Occipital lobe (tissue), 1 donor: ENCODE measurements at regions not wholly inside any gene's neighbourhood (a gene's known extent, or its start where the extent isn't known, plus 50 kb on each side); places are given as distances from the start of the nearest gene placed in this dataset.
A peak's percentile ranks its signal among the peaks of the same experiment; 100 is the strongest.
"Not testable (repeated sequence)": the region's sequence is repeated elsewhere in the genome, so short reads cannot be mapped to it uniquely, and the experiment has no call there.

Experiments
- DNase-seq: peaks from one replicate; lab custom pipeline; 2025; lab: John Stamatoyannopoulos, UW

DNA sequence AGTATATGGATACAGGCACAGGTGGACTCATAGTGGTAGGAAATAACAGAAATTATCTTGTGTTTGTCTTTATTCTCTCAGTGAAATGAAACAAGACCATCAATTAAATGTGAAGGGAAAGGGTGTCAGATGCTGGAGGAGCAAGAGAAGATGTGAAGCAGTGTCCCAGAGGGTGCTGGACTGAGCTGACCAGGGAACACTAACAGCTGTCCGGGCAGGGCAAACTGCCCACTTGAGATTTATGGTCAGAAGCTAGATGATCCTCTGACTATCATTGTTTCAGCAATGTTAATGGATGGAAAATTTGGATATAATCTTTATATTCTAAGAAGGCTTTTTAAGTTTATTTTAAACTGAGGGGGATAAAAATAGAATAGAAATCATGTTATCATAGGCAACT lies 267.2 kb upstream of the SLC7A11 start:
- no peak for DNase-seq

GRCh38 chr4:138507522-138507921 lies 265.4 kb upstream of the SLC7A11 start:
- no peak for DNase-seq

DNA sequence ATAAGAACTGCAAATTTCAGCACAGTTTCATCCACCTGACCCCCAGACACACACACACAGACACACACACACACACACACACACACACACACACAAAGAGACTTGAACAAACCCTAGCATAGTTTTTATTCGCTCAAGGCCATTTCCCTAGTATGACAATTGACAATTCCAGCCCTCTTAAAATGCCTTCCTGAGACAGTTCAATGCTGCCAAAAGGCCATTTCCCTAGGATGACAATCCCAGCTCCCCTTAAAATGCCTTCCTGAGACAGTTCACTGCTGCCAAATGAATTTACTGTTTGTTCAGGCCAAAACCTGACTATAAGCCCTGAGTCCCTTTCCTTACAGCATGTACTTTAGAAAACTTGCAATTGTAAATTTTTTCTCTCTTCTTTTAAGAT lies 259.5 kb upstream of the SLC7A11 start:
- no peak for DNase-seq

GRCh38 chr4:138500869-138501268 lies 258.7 kb upstream of the SLC7A11 start:
- no peak for DNase-seq

DNA sequence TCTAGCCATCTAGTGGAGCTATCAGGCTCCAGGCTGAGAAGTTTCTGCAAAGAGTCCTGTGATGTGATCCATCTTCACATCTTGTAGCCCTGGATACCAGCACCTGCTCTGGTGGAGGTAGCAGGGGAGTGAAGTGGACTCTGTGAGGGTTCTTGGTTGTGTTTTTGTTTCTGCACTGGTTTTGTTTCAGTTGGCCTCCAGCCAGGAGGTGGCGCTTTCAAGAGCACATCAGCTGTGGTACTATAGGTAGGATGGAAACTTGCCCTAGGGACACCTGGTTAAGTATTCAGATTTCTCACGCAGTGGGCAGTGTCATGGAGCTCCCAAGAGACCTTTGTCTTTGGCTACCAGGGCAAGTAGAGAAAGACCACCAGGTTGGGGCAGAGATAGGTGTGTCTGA lies 257.5 kb upstream of the SLC7A11 start:
- DNase-seq = no peak

DNA sequence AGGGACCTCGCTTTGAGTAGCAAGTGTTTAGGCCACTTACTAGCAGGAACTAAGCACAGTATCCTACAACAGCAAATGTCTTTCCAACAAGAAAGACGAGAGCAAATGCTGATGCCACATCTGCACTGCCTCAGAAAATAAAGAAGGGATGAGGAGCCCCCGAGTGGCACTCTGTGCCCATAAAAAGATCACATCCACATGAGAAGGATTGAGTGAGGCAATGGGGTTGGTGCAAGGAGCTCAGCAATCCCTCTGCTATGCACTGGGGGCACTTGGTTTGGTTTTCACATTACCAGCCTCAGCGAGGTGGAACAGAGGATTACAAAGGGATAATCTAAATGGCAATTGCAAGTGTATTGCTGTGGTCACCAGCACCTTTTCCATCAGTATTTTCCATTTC lies 252.8 kb upstream of the SLC7A11 start:
- DNase-seq = peak; percentile 11

GRCh38 chr4:138494116-138494515 lies 252.0 kb upstream of the SLC7A11 start:
- DNase-seq = no peak

DNA sequence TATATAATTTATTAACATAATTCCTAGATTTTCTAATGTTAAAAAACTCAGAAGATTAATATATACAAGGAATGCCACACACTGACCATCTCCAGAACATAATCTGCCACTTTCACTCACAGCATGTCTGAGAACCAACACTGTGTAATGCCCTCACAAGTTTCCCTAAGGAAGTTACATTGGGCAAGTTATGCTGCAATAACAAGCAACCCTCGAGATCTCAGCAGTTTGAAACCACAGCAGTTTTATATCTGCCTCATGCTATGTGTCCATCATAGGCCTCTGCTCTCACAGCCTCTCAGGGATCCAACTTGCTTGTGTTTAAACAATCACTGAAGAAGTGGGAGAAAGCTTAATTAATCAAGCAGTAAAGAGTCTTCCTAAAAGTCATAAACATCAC lies 250.0 kb upstream of the SLC7A11 start:
- no peak for DNase-seq

GRCh38 chr4:138488533-138488932 lies 246.4 kb upstream of the SLC7A11 start:
- DNase-seq = no peak

DNA sequence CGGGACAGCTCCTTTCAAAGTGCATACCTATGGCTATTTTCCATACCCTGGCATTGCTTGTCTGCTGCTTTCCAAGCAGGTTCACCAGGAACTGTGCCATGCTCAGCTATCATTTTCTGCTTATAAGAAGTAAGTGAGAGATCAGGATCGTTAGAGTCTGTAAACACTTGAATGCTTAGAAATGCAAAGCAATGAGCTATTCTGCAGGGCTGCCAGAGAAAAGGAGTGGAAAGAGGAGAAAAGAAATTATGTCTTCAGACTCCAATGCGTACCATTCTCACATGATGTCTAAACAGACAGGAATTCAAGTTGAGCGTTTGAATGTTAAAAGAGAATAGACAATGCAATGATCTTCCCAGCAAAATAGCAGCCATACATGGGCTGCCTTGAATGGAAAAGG lies 245.5 kb upstream of the SLC7A11 start:
- DNase-seq = no peak

DNA sequence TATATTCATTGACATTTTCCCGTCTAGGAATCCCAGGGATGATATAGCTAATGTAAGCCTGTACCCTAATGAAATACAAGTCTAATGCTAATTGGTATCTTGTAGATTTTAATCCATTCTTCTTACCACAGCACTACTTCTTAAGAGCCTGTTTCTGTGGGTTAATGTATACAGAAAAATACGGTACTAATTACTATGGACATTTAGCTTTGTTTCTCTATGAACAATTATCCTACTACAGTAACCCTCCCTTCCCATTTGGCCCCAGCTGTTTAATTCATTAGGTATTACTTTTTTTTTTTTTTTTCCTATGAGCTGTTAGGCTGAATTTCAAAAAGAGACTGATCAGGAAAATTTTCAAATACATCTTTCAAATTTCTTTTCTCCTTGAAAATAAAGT lies 245.1 kb upstream of the SLC7A11 start:
- no peak for DNase-seq

- DNase-seq = no peak
These were observed 243.3 kb upstream of the SLC7A11 start for GRCh38 chr4:138485498-138485897.

DNA sequence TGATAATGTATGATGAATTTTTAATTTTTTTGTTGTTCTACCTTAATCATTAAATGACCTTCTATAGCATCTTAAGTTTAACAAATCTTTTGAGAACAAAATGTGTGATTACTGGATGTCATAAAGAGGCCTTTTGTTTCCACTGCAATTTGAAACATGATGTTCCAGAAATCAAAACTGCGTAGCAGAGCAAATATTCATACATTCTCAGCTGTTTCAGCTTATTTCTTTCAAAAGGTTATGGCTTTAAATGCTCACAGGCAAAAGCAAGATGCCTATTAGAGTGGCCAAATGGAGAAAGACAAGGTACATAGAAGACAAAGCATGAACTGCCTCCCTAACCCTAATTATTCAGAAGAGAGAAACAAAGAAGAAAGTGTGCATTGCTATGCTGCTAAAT lies 233.0 kb upstream of the SLC7A11 start:
- DNase-seq = no peak

- no peak for DNase-seq
These were observed 231.2 kb upstream of the SLC7A11 start for GRCh38 chr4:138473339-138473738.

GRCh38 chr4:138460477-138461414 lies 218.6 kb upstream of the SLC7A11 start:
- DNase-seq = no peak

GRCh38 chr4:138458751-138459150 lies 216.6 kb upstream of the SLC7A11 start:
- DNase-seq = no peak

DNA sequence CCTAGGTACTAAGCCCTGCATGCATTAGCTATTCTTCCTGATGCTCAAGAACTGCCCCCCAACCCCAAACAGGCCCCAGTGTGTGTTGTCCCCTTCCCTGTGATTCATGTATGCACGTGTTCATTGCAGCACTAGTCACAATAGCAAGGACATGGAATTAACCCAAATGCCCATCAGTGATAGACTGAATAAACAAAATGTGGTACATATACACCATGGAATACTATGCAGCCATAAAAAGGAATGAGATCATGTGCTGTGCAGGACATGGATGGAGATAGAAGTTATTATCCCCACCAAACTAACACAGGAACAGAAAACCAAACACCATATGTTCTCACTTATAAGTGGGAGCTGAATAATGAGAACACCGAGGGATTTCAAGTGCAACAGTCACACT lies 214.2 kb upstream of the SLC7A11 start:
- DNase-seq = not testable (repeated sequence)

- DNase-seq = no peak
These were observed 212.9 kb upstream of the SLC7A11 start for GRCh38 chr4:138455097-138455496.

DNA sequence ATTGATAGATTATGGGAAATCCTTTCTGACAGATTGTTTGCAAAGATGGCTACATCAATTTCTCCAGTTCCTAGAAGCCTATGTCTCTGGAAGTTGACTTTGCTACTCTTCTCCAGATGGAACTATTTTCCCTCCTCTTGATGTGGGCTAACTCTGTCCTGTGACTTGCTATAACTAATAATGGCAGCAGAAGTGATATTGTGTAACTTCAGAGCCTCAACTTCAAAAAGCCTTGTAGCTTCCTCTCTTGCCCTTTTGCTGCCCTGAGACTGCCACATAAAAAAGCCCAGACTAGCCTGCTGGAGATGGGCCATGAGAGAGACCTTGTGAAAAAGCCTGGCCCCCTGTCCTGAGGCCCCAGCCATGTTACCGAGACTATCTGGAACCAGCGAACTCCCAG lies 210.7 kb upstream of the SLC7A11 start:
- DNase-seq = no peak

- DNase-seq = no peak
These were observed 209.1 kb upstream of the SLC7A11 start for GRCh38 chr4:138451276-138451663.

GRCh38 chr4:138450546-138451275 lies 208.6 kb upstream of the SLC7A11 start:
- no peak for DNase-seq

DNA sequence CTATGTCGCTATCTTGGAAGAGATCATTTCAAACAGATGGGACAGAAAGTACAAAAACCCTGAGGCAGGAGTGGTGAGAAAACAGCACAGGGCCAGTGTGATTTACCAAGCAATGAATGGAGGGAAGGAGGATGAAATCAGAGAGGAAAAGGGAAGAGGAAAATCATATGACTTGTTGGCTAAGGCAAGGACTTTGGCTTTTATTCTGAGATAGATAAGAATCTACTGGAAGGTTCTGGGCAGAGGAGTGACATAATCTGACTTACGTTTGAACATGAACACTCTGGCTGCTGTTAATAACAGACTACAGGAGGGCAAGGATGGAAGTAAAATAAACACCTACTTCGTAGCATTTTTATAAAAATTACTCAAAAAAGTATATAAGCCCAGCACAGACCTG lies 207.8 kb upstream of the SLC7A11 start:
- DNase-seq = no peak

GRCh38 chr4:138448169-138448568 lies 206.0 kb upstream of the SLC7A11 start:
- DNase-seq = no peak
